NCI-H2081 treated with DMSO at 0.1 percent for 48 hours (cell line): ENCODE measurements at regions not wholly inside any gene's neighbourhood (a gene's known extent, or its start where the extent isn't known, plus 50 kb on each side); places are given as distances from the start of the nearest gene placed in this dataset.

ENCODE experiments used
- DNase-seq: peaks from one replicate; lab custom pipeline; 2025; lab: John Stamatoyannopoulos, UW

DNA sequence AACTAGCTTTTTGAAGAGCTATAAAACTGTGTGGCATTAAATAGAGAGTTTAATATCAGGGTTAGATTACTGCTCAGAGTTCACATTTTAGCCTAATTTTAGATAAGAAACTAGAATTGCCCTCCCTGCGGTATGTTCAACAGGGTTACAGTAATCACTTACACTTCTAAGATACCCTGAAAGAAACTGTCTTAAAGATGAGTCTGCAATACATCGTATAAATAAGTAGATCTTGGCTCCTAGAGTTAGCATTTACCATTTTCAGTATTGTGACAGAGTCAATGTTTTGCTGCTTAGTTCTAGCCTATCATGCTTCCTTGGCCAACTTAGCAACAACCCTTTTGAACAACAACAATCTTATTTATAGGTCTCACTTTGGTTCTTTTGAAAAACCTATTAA, 217.8 kb upstream of the NDST4 start:
- no peak for DNase-seq

DNA sequence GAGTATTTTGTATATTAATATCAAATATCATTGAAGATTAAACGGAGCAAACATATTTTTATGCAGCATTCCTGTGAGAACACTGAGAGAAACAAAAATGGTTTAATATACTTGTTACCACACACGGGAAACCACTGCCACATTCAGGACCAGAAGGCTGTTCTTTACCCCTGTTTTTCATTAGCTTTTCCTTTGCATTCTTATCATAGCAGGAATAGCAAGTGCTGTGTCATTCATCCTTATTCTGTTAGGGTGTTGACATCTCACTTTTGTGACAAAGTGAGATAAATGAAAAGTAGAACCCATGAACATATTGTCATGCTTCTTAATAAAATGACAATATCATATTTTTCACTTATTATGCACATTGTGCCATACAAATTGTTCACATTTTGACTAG, 212.4 kb upstream of the NDST4 start:
- DNase-seq: no peak

DNA sequence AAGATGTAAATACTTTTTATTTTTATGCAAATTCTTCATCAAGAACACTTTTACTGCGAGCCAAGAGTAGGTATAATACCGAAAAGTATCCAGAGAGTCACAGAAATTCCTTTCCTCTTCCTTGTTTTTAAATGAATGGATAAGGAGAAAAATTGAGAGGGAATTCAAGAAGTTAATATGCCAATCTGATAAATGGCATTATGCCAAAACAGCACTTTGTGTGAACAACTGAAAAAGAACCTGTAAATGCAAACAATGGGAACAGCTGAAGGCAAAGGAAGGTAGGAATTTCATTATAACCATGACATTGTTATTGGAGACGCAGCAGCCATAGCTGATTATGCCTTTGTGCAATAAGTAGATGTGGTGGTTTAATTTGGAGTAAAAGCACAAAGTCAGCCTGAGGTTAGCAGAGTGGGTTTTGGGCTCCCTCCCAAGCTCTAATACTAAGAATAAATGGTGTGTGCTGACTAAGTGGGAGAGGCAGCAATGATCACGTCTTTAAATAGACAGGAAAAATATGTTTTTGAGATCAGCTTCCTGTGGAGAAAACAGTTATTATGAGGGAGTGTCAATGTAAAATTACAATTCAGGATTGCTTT, 209.8 kb upstream of the NDST4 start:
- DNase-seq: peak; percentile 73

DNA sequence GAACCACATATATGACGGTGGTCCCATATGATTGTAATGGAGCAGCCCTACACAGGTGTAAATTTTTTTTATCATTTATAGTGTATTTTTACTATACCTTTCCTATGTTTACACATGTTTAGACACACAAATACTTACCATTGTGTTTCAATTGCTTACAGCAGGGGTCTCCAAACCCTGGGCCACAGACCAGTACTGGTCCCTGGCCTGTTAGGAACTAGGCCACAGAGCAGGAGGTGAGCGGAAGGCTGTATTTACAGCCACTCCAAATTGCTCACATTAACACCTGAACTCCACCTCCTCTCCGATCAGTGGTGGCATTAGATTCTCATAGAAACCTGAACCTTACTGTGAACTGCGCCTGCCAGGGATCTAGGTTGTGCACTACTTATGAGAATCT, 201.8 kb upstream of the NDST4 start:
- no peak for DNase-seq

DNA sequence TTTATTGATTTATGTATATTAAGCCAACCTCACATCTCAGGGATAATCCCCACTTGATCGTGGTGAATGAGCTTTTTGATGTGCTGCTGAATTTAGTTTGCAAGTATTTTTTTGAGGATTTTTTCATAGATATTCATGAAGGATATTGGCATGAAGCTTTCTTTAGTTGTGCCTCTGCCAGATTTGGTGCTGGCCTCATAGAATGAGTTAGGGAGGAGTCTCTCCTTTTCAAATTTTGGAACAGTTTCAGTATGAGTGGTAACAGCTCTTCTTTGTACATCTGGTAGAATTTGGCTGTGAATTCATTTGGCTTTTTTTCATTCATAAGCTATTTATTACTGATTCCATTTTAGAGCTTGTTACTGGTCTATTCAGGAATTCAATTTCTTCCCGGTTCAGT, 197.2 kb upstream of the NDST4 start:
- no peak for DNase-seq

DNA sequence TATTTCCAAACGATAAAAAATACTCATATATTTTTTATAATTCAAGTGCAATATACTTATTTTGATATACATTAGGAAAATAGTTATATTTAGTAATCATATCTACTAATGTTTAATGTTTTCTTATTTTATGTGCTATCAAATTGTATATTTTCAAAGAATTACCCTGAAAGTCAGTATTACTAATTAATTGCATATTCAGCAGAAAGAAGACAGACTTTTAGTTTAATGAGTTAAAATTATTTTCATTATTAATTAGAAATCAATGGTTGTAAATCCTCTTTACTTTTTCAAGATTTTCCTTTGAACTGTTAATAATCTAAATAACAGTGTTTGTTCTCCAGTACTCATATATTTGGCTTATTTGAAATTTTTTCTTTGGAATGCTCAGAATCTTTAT, 181.3 kb upstream of the NDST4 start:
- DNase-seq: no peak

DNA sequence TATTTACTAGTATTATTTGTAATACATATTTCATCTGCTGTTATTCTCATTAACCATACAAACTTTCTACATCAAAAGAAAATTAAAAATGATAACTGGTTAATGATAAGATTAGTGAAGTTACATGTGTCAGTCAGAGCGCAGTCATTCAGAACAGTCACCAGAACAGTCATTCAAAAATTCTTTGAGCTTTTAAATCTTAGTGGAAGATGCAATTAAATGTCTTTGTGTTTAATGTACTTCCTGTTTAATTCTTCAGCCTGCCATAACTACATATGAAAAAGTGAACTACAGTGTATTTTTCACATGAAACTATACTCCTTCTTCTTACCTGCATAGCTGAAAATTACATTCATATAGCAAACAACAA, 179.7 kb upstream of the NDST4 start:
- no peak for DNase-seq

DNA sequence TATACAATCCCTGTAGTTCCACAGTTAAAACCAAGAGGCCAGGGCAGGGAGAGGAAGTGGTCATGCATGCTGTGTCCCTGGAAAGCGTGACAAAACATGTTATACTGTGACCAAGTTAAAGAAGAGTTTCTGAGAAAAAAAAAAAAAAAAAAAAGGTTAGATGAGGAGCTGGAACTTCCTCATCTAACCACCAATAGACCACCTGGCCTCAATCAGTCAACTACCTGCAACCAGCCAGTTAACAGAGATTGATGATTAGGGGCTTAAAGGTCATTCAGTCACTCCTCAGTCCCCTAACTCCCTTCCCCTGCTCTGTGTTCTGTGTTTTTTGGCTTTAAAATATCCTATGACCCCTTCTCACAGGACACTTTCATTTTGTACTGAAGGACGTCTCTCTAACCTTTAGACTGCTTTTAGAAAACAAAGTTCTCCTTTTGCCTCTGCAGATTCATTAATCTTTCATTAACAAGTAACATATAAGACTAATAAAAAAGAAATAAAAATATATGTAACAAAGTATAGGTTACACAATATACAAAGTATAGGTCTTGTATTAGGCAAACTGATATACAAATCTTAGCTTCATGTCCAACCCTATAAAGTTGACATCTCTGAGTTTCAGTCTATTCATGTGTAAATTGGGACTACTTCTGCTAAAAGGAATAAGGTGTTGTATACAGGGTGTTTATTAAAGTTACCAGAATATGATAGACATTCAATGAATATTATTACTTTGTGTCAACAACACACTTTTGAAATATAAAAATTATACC, 179.1 kb upstream of the NDST4 start:
- DNase-seq: no peak

DNA sequence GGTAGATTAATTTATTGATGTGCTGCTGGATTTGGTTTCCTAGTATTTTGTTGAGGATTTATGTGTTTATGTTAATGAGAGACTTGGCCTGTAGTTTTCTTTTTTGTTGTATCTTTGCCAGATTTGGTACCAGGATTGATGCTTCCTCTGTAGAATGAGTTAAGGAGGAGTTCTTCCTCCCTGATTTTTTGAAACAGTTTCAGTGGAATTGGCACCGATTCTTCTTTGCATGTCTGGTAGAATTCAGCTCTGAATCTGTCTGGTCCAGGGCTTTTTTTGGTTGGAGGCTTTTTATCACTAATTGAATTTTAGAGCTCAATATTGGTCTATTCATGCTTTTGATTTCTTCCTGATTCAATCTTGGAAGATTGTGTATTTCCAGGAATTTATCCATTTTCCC, 174.0 kb upstream of the NDST4 start:
- DNase-seq: no peak

DNA sequence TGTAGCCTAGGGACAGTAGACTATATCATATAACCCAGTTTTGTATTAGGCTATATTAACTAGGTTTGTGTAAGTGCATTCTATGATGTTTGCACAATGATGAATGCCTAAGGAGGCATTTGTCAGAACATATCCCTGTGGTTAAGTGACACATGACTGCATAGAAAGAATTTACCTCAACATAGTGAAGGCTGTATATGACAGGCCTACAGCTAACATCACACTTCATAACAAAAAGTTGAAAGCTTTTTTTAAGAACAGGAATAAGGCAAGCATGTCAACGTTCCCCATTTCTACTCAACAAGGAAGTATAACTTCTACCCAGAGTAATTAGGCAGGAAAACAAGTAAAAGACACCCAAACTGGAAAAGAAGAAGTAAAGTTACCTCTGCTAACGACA, 165.9 kb upstream of the NDST4 start:
- no peak for DNase-seq

DNA sequence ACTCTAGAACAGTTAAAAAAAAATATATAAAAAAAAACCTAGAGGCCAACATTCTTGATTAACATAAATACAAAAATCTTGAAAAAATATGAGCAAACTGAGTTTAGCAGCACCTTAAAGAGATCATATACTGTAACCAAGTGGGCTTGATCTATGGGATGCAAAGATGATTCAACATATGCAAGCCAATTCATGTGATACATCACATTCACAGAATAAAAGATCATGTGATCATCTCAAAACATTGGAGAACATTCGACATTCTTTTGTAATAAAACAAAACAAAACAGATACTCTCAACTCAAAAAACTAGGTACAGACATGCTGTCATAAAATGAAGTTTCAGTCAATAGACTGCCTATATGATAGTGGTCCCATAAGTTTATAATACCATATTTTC, 165.4 kb upstream of the NDST4 start:
- no peak for DNase-seq

DNA sequence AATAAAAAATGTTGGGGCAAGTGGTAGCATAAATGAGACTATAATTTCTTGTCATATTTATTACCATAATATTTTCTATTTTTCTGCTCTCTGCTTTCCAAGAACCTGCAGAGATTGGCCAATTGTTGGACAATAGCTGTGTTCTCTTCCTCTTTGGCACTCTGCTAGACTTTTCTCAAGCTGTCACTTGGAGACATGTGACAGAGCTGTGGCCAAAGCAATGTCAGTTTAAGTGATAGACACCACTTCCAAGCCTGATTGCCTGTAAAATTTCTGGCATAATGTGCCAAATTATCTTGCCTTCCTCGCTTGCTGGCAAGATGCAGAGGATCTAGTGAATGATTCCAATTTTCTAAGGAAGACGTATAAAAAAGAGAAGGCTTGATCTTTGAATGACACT, 162.2 kb upstream of the NDST4 start:
- DNase-seq: no peak

DNA sequence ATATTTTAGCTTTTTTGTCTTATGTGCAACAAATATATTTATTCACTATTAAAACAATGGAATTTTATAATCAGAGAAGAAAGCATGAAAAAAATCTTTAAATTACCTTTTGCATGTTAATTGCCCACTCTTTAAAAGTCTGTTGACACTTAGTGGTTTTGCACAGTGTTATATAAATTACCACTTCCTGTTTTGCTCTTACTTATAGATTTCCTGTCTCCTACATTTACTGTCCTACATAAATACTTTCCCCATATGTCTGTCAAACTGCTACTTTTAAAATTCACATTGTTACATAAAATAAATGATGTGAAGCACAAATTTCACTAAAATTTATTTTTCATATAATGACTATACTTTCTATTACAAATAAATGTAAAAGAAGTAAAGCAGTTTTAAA, 161.1 kb upstream of the NDST4 start:
- no peak for DNase-seq

DNA sequence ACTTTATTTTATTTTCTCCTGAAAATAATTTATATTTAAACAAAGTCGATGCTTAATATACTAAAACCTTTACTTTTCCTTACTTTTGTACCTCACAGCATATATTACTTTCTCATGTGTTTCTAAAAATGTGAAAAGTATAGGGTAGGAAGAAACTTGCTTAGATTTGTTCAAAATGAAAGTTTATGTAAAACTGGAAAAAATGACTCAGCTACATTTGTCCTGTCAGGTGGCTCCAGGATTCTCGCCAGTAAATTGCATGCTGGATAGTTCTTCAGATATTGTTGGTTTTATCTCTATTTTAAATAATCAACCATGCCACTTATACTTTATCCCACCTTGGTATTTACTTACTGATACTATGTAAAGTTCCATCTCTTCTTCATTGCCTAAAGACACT, 159.2 kb upstream of the NDST4 start:
- DNase-seq: no peak

DNA sequence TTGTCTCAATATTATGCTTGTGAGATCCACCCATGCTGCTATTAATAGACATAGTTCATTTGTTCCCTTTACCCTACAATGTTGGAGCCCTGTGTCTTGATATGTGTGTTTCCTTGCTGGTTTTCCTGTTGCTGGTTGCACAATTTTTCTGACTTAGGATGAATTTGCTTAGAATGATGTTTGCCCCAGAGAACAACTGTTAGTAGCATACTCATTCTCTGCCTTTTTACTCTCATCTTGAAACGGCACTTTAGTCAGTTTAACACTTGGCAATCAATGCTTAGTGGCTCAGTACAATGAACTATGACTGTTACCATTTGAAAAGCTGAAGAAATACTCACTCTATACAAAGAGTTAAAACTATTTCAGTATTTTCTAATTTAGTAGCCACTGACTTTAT, 158.8 kb upstream of the NDST4 start:
- DNase-seq: no peak

DNA sequence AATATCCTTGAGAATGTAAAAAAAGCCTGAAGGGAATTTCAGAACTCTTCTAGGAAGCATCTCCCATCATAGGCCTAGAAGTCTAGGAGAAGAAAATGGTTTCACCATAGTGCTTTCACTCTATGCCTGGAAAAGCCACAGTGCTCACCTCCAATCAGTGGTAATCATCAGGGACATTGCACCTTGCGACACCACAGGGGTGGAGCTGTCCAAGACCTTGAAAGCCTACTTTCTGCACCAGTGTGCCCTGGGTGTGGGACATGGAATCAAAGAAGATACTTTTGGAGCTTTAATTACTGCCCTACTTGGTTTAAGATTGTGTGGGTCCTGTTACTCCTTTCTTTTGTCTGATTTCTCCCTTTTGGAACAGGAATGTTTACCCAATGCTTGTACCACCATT, 146.8 kb upstream of the NDST4 start:
- no peak for DNase-seq

DNA sequence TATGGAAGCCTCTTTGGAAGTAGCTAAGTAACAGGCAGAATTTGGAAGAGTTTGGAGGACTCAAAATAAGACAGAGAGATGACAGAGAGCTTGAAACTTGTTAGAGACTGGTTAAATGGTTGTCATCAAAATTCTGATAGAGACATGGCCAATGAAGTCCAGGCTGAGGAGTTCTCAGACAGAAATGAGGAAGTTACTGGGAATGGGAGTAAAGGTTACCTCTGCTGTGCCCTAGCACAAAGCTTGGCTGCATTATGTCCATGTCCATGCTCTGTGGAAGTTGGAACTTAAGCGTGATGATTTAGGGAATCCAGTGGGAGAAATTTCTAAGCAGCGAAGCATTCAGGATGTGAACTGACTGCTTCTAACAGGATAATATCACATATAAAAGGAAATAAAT, 146.2 kb upstream of the NDST4 start:
- no peak for DNase-seq

DNA sequence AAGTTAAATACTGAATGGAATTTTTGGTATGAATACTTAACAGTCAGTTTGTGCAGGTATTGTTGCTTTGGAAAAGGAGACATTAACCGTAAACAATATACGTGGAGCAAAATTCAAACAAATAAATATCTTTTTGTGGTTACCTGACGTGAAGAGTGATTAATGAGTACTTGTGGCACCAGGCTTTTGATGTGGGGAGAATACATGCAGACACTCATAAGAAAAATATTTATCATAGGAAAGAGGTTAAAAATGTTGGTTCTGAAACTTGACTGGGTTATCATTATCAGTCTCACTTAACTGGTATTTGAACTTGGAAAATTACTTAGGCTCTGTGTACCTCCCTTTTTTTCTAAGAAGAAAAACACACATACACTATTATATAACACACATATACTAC, 136.4 kb upstream of the NDST4 start:
- DNase-seq: no peak

DNA sequence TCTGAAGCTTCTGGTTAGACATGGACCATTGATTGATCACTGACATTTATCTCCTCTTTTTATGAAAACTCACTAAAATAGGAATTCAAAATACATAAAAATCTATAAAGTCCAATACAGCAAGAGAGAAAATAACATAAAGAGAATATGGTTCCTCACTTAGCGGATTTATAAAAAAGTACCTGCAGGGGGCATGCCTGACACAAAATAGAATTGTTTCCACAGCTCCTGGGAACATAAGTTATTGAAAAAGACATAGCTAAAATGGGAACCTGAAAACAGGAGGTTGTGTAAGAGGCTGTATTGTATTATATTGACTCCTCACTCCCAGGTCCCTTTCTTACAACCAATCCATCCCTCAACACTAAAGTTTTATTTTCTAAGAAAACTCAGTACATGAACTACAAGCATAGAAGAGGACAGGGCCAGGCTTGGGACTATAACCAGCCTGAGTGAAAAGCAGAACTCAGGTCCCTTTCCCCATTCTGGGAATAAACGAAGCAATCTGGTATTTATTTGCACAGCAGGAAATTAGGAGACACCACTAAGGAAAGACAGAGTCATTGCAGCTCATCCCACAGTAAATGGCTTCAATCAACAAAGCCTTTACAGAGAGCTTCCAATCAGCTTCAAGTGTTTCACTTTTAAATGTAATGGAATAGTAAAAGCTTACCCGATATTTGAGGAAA, 121.1 kb upstream of the NDST4 start:
- DNase-seq: no peak

DNA sequence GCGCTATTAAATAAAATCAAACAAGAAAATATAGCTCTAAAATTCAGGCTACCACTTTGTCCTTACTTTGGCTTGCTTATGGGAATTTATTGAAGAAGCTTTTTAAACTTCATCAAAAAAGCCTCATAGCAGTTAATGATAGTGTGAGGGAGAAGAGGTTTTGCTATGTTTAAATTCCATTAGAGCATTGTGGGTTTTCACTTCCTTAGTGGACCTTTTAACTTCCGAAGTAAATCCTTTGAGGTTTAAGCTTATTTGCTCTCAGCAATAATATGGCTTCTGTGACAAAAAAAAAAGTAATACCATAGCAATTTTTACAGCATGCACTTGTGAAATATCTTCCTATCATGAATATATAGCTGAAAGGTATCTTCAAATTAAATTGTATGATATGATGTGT, 120.2 kb upstream of the NDST4 start:
- no peak for DNase-seq

DNA sequence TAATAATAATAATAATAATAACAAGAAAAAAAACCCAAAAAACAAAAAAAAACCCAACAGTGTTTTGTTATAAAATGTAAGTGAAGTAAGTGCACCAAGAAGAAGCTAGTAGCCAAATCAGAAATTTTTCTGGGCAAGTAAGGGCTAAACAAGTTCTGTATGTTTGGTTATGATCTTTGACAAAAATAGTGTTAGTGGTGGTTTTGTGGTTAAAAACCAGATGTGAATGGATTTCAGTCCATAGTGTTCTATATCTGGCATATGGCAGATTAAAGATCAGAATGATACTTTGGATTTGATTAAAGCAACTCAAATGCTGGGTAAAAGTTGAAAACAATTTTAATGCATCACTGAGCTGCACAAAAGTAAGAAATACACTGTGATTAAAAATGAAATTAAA, 116.5 kb upstream of the NDST4 start:
- DNase-seq: no peak

DNA sequence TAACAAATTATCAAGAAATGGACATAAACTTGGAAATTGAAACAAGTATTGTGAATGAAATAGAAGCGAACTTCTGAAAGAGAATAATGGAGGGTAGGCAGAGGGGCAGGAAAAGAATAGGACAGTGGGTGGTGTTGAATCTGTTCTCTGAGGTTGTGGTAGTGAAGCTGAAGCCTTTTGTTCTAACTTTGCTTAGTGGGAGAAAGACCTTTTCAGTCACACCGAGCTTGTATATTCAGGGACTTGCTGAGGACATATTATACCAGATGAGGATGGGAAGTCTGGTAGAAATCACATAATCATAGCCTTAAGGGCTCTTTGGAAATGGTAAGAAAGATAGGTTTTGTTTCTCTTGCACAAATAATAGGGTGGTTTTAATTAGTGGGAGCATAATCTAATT, 115.4 kb upstream of the NDST4 start:
- DNase-seq: no peak

DNA sequence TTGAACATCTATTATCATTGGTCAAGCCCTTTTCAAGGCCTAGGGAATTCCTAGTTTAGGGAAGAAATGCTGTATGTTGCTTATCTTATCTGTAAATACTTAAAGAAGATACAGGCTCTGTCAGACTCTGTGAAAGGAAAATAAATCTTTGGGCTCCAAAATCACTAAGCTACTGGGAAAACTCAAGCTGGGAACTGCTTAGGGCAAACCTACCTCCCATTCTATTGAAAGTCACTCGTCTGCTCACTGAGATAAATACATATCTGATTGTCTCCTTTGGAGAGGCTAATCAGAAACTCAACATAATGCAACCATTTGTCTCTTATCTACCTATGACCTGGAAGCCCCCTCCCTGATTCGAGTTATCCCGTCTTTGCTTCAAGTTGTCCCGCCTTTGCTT, 108.6 kb upstream of the NDST4 start:
- DNase-seq: no peak

DNA sequence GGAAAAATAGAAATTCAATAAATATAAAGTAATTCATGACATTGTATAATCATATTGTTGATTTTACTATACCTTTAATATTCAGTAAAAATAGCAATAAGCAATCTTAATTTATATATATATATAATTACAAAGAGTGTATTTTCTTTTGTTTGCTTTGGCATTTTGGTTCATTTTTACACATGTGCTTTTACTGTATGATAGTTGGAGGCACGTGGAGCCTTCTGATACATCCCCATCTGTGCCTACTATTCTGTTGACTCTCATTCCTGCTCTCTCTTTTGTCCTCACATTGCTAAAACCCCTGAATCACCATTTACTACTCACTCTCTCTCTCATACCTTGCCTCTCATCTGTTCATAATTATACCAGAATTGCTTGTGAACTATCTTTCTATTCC, 106.4 kb upstream of the NDST4 start:
- no peak for DNase-seq
